ENCODE measurements at regions not wholly inside any gene's neighbourhood (a gene's known extent, or its start where the extent isn't known, plus 50 kb on each side); places are given as distances from the start of the nearest gene placed in this dataset.
"Not testable (repeated sequence)": the region's sequence is repeated elsewhere in the genome, so short reads cannot be mapped to it uniquely, and the experiment has no call there.

DNA sequence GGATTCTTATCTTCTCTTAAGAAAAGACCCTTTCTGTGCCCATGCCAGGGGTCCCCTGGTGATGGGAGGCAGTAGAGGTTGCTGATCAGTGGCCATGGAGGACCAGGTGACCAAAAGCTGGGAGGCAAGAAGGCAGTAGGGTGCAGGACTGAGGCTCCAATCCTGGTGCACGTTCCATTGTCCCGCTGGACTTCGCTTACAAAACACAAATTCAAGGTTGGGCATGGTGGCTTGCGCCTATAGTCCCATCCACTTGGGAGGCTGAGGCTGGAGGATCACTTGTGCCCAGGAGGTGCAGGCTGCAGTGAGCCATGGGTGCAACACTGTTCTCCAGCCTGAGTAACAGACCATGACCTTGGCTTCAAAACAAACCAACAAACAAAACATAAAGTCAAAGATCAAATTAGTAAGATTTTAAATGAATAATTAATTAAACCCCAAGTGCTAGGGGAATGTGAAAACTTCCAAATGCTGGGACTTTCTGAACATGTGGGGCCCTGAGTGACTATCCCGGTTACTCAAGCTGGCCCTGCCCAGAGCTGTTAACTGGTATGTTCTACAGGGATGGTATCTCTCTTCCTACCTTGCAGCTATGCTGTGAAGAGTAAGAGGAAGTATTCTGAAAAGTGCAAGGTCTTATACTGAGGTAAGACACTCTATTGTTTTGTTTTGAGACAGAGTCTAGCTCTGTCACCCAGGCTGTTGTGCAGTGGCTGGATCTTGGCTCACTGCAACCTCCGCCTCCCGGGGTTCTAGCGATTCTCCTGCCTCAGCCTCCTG lies 97.6 kb downstream of the LYZL2 start:
- no peak for DNase-seq

GRCh38 chr10:30529373-30529998 lies 95.5 kb downstream of the MAP3K8 start:
- no peak for DNase-seq

DNA sequence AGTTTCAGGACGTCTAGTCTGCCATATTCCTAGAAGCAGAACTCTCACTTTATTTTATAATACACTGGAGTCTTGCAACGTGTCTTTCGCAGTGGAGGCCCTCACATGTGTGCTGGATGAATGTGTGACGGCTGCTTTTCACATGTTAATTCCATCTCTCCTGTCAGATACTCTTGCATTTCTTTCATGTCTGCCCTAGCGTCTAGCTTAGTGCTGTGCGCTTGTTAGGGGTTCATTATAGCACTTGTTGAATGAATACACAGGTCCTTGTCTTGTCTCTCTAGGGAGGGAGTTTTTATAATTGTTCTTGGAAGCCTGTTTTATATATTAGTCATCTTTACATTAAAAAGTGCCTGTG lies 94.4 kb downstream of the MAP3K8 start:
- no peak for DNase-seq

- no peak for DNase-seq
Measured at GRCh38 chr10:30527623-30528428, 93.8 kb downstream of the MAP3K8 start.

DNA sequence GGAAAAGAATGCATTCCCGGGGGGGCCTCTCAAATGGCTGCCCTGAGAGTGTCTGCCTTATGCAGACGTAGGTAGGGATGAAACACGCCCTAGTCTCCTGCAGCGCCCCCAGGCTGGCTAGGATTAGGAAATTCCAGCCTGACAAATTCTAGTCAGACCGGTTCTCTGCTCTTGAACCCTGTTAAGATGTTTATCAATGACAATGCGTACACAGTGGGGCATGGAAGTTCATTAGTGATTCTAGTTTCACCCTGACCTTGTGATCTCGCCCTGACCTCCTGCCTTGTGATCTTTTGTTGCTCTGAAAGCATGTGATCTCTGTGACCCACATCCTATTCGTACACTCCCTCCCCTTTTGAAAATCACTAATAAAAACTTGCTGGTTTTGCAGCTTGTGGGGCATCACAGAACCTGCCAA lies 88.7 kb downstream of the MAP3K8 start:
- not testable (repeated sequence) for DNase-seq

DNA sequence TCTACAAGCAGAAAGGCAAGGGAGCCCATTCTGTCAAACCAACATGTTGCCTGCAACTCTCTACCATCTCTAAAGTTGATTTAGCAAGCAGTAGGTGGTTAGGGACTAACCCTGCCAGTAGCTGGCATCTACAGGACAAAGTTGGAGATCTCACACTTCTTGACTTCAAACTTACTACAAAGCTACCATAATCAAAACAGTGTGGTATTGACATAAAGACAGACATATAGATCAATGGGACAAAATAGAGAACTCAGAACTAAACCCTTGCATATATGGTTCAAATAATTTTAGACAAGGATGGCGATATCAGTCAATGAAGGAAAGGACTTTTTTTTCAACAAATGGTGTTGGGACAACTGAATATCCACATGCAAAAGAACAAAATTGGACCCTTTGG lies 84.9 kb downstream of the MAP3K8 start:
- DNase-seq: no peak

Data from skin of body (tissue), 1 donor.